Fibroblast of mammary gland (primary cell): ENCODE measurements at regions not wholly inside any gene's neighbourhood (a gene's known extent, or its start where the extent isn't known, plus 50 kb on each side); places are given as distances from the start of the nearest gene placed in this dataset.
A peak's percentile ranks its signal among the peaks of the same experiment; 100 is the strongest.
"Not testable (repeated sequence)": the region's sequence is repeated elsewhere in the genome, so short reads cannot be mapped to it uniquely, and the experiment has no call there.

Experiments
- DNase-seq: peaks from one replicate; pipeline ENCODE4 v3.0.0-alpha.2; 2010; ENCODE audit warnings: low read depth
- H3K4me3 ChIP-seq: 2 replicates; pipeline ENCODE4 v1.5.1; 2011; ENCODE audit warnings: low read depth, mild to moderate bottlenecking, low read length, moderate library complexity; ENCODE audit not compliant: control insufficient read depth
- TF ChIP-seq, protein P1 (sequence below): conservative IDR thresholded peaks from 2 replicates; pipeline ENCODE4 v1.5.1; 2011; ENCODE audit warnings: low read depth, low read length, inconsistent platforms; ENCODE audit not compliant: control insufficient read depth, insufficient read depth

DNA sequence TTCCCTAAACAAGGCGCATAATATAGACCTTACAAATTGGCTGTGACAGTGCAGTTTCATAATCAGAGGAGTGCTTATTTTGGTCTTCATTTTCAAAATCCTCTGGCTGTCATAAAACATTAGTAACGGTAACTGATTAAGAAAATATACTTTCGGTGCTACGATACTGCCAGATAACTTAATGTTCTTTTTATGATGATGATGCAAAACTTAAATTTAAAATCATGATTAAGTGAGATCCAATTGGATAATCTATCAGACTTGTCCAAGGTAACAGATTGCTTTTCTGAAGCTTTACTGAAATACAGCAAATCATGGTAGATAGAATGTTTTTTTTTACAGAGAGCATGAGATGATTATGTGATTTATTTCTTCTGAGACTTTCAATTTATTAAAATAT lies 364.2 kb upstream of the CNTN3 start:
- TF ChIP-seq, protein P1, sequence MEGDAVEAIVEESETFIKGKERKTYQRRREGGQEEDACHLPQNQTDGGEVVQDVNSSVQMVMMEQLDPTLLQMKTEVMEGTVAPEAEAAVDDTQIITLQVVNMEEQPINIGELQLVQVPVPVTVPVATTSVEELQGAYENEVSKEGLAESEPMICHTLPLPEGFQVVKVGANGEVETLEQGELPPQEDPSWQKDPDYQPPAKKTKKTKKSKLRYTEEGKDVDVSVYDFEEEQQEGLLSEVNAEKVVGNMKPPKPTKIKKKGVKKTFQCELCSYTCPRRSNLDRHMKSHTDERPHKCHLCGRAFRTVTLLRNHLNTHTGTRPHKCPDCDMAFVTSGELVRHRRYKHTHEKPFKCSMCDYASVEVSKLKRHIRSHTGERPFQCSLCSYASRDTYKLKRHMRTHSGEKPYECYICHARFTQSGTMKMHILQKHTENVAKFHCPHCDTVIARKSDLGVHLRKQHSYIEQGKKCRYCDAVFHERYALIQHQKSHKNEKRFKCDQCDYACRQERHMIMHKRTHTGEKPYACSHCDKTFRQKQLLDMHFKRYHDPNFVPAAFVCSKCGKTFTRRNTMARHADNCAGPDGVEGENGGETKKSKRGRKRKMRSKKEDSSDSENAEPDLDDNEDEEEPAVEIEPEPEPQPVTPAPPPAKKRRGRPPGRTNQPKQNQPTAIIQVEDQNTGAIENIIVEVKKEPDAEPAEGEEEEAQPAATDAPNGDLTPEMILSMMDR = no peak
- H3K4me3 ChIP-seq = no peak overlapping the region
- DNase-seq = no peak

DNA sequence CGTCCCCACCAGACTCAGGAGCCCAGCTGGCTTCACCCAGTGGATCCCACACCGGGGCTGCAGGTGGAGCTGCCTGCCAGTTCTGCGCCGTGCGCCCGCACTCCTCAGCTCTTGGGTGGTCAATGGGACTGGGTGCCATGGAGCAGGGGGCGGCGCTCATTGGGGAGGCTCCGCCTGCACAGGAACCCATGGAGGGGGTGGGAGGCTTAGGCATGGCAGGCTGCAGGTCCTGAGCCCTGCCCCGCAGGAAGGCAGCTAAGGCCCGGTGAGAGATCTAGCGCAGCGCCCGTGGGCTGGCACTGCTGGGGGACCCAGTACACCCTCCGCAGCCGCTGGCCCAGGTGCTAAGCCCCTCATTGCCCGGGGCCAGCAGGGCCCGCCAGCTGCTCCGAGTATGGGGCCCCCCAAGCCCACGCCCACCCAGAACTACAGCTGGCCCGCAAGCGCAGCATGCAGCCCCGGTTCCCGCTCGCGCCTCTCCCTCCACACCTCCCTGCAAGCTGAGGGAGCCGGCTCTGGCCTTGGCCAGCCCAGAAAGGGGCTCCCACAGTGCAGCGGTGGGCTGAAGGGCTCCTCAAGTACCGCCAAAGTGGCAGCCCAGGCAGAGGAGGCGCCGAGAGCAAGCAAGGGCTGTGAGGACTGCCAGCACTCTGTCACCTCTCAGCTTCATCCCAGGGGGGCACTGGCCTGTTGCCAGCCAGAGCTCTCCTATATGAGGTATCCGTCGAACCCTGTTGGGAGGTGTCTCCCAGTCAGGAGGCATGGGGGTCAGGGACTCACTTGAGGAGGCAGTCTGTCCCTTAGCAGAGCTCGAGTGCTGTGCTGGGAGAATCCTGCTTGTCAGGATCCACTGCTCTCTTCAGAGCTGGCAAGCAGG lies 370.8 kb upstream of the CNTN3 start:
- DNase-seq, H3K4me3 ChIP-seq: not testable (repeated sequence)

DNA sequence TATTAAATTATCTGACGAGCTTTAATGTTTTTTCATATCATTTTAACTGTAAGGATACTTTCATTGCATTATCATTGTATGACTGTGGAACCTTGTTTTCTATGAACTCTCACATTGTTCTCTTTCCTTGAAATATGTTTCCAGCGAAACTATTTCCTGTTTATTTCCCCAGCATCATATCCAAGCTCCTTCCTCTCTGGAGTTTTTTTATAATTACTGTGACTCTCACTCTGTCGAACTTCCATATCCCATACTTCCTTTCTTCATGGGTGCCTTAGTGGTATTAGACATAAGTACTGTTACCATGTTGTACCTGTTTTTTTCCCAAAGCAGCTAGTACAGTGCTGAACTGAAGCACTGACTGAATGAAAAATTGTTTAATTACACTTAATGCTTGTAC lies 373.6 kb upstream of the CNTN3 start:
- TF ChIP-seq, protein P1 = no peak
- no peak for DNase-seq

DNA sequence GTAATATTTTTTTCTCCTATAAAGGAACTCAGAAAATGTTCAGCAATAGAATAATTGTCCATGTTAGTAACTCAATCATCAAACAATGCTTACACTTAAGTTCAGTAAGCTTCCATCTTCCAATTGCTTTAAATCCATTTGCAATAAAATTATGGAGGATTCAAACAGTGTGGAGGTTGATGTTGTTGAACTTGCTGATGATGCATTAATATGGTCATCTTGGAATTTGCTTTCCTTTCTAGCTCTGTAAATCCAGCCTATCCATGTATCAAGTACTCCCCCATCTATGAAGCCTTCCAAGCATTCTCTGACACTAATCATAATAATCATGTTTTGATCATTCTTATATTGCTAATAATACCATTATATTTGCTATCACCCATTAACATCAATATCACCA lies 378.4 kb upstream of the CNTN3 start:
- TF ChIP-seq, protein P1 = no peak
- DNase-seq = no peak
- no peak overlapping the region for H3K4me3 ChIP-seq

More for the DNA sequence above, 373.6 kb upstream of the CNTN3 start:
- no peak overlapping the region for H3K4me3 ChIP-seq

DNA sequence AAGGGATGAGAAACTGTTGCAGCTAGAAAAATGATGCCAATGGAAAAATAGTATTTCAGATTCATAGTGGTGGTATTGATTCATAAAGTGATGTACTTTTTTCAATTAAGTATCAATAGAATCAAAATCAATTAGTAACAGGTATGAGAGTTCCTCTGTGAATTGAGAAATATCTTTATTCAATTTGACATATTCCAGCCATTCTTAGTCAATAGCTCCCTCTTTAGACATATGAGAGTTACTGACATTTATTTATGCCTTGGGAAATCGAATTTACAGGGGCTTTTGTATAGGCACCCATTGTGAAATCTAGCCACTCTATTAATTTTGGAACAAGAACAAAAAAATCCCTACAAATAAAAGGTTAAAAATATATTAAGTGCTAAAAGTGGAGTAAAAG lies 386.9 kb upstream of the CNTN3 start:
- TF ChIP-seq, protein P1 = peak; percentile 40
- peak; percentile 17 for DNase-seq
- H3K4me3 ChIP-seq = no peak overlapping the region

DNA sequence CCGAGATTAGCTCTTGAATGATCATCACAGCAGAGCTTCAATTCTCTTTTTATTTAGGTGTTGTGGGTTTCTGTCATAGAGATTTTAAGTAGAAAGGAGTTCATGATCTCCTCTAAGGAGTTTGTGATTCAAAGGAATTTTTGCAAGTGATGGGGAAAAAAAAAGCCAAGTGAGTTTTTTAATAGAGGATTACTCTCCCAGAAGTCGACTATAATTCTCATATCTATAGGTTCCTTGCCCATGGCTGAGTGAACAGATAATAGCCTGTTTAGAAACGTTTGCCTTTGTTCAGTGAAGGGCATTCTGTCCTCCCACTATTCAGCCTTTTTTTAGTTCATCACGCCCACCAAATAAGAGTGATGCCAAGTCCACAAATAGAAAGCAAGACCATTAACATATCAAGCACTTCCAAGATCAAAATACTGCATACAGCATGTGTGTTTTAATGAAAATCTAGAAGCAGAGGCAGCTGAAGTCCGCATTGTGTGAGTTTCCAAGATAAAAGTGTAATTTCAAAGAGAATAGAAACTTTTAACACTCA lies 398.4 kb upstream of the CNTN3 start:
- no peak for DNase-seq
- no peak overlapping the region for H3K4me3 ChIP-seq
- TF ChIP-seq, protein P1 = no peak

DNA sequence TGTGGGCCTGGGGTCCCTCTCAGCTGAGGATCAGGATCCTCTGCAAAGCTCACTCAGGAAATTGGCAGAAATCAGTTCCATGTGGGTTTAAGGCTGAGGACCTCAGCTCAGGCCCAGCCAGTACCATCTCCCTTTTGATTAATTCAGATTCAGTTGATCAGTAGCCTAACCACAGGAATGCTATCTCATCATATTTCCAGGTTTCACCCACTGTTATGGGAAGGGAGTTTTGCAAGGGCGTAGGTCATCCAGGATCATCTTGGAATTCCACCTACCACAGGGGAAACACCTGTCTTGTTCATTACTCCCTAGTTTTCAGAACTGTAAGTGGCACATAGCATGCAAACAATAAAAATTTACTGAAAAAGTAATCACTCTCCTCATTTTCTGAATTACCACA lies 399.5 kb upstream of the CNTN3 start:
- no peak for DNase-seq
- TF ChIP-seq, protein P1 = no peak
- H3K4me3 ChIP-seq = no peak overlapping the region
